Stimulated activated CD8-positive, alpha-beta memory T cell treated with anti-CD3 and anti-CD28 coated beads, Interleukin-7, amount 100 ng/mL, for 1 hour (primary cell): ENCODE measurements at regions not wholly inside any gene's neighbourhood (a gene's known extent, or its start where the extent isn't known, plus 50 kb on each side); places are given as distances from the start of the nearest gene placed in this dataset.

Source experiments
- DNase-seq, 2 donors: peaks; one replicate each; pipeline ENCODE4 v3.0.0-alpha.2; 2020; ENCODE audit warnings: low read depth in 2 of 2

GRCh38 chr13:99642841-99643240 lies 141.6 kb downstream of the TM9SF2 start:
- DNase-seq = no peak

- DNase-seq = no peak
Measured at GRCh38 chr13:99642006-99642405, 140.7 kb downstream of the TM9SF2 start.

GRCh38 chr13:99640260-99640659 lies 139.0 kb downstream of the TM9SF2 start:
- DNase-seq = no peak

- no peak for DNase-seq
Measured at GRCh38 chr13:99639126-99639525, 137.9 kb downstream of the TM9SF2 start.

- DNase-seq = no peak
Measured at GRCh38 chr13:99636728-99637353, 135.6 kb downstream of the TM9SF2 start.

- no peak for DNase-seq
Measured at GRCh38 chr13:99636306-99636705, 135.0 kb downstream of the TM9SF2 start.

- no peak for DNase-seq
Measured at GRCh38 chr13:99634672-99635071, 133.4 kb downstream of the TM9SF2 start.

GRCh38 chr13:99630269-99630898 lies 129.1 kb downstream of the TM9SF2 start:
- no peak for DNase-seq

- DNase-seq = no peak
Measured at GRCh38 chr13:99629641-99630040, 128.4 kb downstream of the TM9SF2 start.

GRCh38 chr13:99628442-99628841 lies 127.2 kb downstream of the TM9SF2 start:
- no peak for DNase-seq

GRCh38 chr13:99626461-99627082 lies 125.3 kb downstream of the TM9SF2 start:
- no peak for DNase-seq

GRCh38 chr13:99624936-99625540 lies 123.8 kb downstream of the TM9SF2 start:
- no peak for DNase-seq

GRCh38 chr13:99620806-99621205 lies 119.5 kb downstream of the TM9SF2 start:
- DNase-seq = no peak

- no peak for DNase-seq
Measured at GRCh38 chr13:99619207-99619606, 117.9 kb downstream of the TM9SF2 start.

- no peak for DNase-seq
Measured at GRCh38 chr13:99617474-99618255, 116.4 kb downstream of the TM9SF2 start.

- DNase-seq = no peak
Measured at GRCh38 chr13:99614465-99614885, 113.2 kb downstream of the TM9SF2 start.
